ENCODE measurements at regions not wholly inside any gene's neighbourhood (a gene's known extent, or its start where the extent isn't known, plus 50 kb on each side); places are given as distances from the start of the nearest gene placed in this dataset.

- Histone ChIP-seq H3K4me1 (ENCODE audit: control insufficient read depth in 2 of 2, insufficient read depth in 2 of 2, low read length in 2 of 2) (no peaks in the 10 kb centered on the region), H3K9ac (ENCODE audit: low read length) (no peak overlapping the region), H3K27ac (ENCODE audit: low read length in 2 of 2) (no peak overlapping the region), H3K4me2 (replicated peaks; ENCODE audit: low read depth, low read length, poor library complexity, severe bottlenecking) (no peak overlapping the region), H3K9me3 (ENCODE audit: control extremely low read depth in 1 of 3, control insufficient read depth in 2 of 3, insufficient read depth in 1 of 3, low read length in 2 of 3) (no peaks in the 10 kb centered on the region), H3K36me3 (replicated peaks in 1 of 2; ENCODE audit: control extremely low read depth in 1 of 2, control insufficient read depth in 1 of 2, extremely low read depth in 1 of 2, insufficient read depth in 2 of 2, low read length in 1 of 2) (no peaks in the 10 kb centered on the region), H4K20me1 (ENCODE audit: control insufficient read depth, insufficient read depth, low read length, poor library complexity, severe bottlenecking) (no peaks in the 10 kb centered on the region), H3K79me2 (ENCODE audit: control insufficient read depth, insufficient read depth, low read length) (no peaks in the 10 kb centered on the region), H2AFZ (ENCODE audit: insufficient read depth, low read depth, low read length, poor library complexity, severe bottlenecking) (no peak overlapping the region), H3K27me3 (replicated peaks in 1 of 4; ENCODE audit: control extremely low read depth in 1 of 4, control insufficient read depth in 3 of 4, insufficient read depth in 4 of 4, low read length in 3 of 4) (peaks cover 0 to 3% (median 0%) of the 10 kb centered on the region in 4 experiments), H3K4me3 (ENCODE audit: control extremely low read depth in 1 of 5, extremely low read depth in 1 of 5, insufficient read depth in 1 of 5, low read depth in 2 of 5, low read length in 4 of 5) (no peak overlapping the region)
- no peaks in the 10 kb centered on the region for H3K4me1 Mint-ChIP-seq
- POLR2A ChIA-PET, result no interaction called here
- intact Hi-C loops (cut with micrococcal nuclease), result no loop called here
- no peak overlapping the region for H3K4me3 Mint-ChIP-seq
- ATAC-seq (ENCODE audit: low read depth), result no peak
- no peak for TF ChIP-seq CTCF (IDR thresholded peaks at IDR 0.05)
- no peak for TF ChIP-seq EZH2 (IDR thresholded peaks at IDR 0.05; ENCODE audit: borderline replicate concordance, insufficient read depth, low read depth, low read length, poor library complexity, severe bottlenecking)
- no peak for DNase-seq
- WGBS (ENCODE audit: insufficient coverage), result no CpG with 5 or more reads among the region's 3 CpGs
- no peak overlapping the region for H3K27ac Mint-ChIP-seq
- peaks cover 5% of the 10 kb centered on the region for H3K27me3 Mint-ChIP-seq
- CTCF ChIA-PET, result no interaction called here
- no peaks in the 10 kb centered on the region for H3K9me3 Mint-ChIP-seq (ENCODE audit: insufficient read depth)
Observed at GRCh38 chr10:112094984-112095383, 88.6 kb downstream of the GPAM start.

- CTCF ChIA-PET, result no interaction called here
- intact Hi-C loops (cut with micrococcal nuclease), result no loop called here
- Histone ChIP-seq H3K27ac (ENCODE audit: low read length in 2 of 2) (no peak overlapping the region), H2AFZ (ENCODE audit: insufficient read depth, low read depth, low read length, poor library complexity, severe bottlenecking) (no peak overlapping the region), H3K9me3 (ENCODE audit: control extremely low read depth in 1 of 3, control insufficient read depth in 2 of 3, insufficient read depth in 1 of 3, low read length in 2 of 3) (no peaks in the 10 kb centered on the region), H3K4me3 (ENCODE audit: control extremely low read depth in 1 of 5, extremely low read depth in 1 of 5, insufficient read depth in 1 of 5, low read depth in 2 of 5, low read length in 4 of 5) (no peak overlapping the region), H3K79me2 (ENCODE audit: control insufficient read depth, insufficient read depth, low read length) (no peaks in the 10 kb centered on the region), H3K36me3 (replicated peaks in 1 of 2; ENCODE audit: control extremely low read depth in 1 of 2, control insufficient read depth in 1 of 2, extremely low read depth in 1 of 2, insufficient read depth in 2 of 2, low read length in 1 of 2) (no peaks in the 10 kb centered on the region), H3K4me2 (replicated peaks; ENCODE audit: low read depth, low read length, poor library complexity, severe bottlenecking) (no peak overlapping the region), H3K27me3 (replicated peaks in 1 of 4; ENCODE audit: control extremely low read depth in 1 of 4, control insufficient read depth in 3 of 4, insufficient read depth in 4 of 4, low read length in 3 of 4) (peaks cover 0 to 3% (median 0%) of the 10 kb centered on the region in 4 experiments), H3K4me1 (ENCODE audit: control insufficient read depth in 2 of 2, insufficient read depth in 2 of 2, low read length in 2 of 2) (no peaks in the 10 kb centered on the region), H4K20me1 (ENCODE audit: control insufficient read depth, insufficient read depth, low read length, poor library complexity, severe bottlenecking) (no peaks in the 10 kb centered on the region), H3K9ac (ENCODE audit: low read length) (no peak overlapping the region)
- 94% methylated on average over 3 of the region's 5 CpGs for WGBS (ENCODE audit: insufficient coverage)
- H3K27me3 Mint-ChIP-seq, result peaks cover 5% of the 10 kb centered on the region
- H3K9me3 Mint-ChIP-seq (ENCODE audit: insufficient read depth), result no peaks in the 10 kb centered on the region
- ATAC-seq (ENCODE audit: low read depth) (no peak), DNase-seq (no peak)
- POLR2A ChIA-PET, result no interaction called here
- H3K4me3 Mint-ChIP-seq, result no peak overlapping the region
- TF ChIP-seq EZH2 (IDR thresholded peaks at IDR 0.05; ENCODE audit: borderline replicate concordance, insufficient read depth, low read depth, low read length, poor library complexity, severe bottlenecking) (no peak), CTCF (IDR thresholded peaks at IDR 0.05) (no peak)
- no peak overlapping the region for H3K27ac Mint-ChIP-seq
- no peaks in the 10 kb centered on the region for H3K4me1 Mint-ChIP-seq
Observed at GRCh38 chr10:112095731-112096130, 87.8 kb downstream of the GPAM start.
